IMR-90 (cell line): ENCODE measurements at regions not wholly inside any gene's neighbourhood (a gene's known extent, or its start where the extent isn't known, plus 50 kb on each side); places are given as distances from the start of the nearest gene placed in this dataset.

Source experiments
- ATAC-seq: fragments of 200-7000 bp; cut with Tn5 transposase; 2 replicates; pipeline ENCODE4 v1.9.1; 2020; ENCODE audit warnings: low read depth, mild to moderate bottlenecking, moderate library complexity
- BruUV-seq: library from RNA; stranded (reverse); fragments of 400-500 nt; replicated peaks from 2 replicates; lab custom pipeline; 2021; lab: Mats Ljungman, UMichigan
- CTCF ChIA-PET: fragments of 300-600 bp; formaldehyde crosslinking; extraction: SDS; loops from one replicate; lab custom pipeline; 2021; ENCODE audit warnings: antibody characterized with exemption; lab: Yijun Ruan, JAX
- POLR2A ChIA-PET: fragments of 300-600 bp; sonication (Branson Sonifier 250); formaldehyde crosslinking; loops from one replicate; lab custom pipeline; 2022; ENCODE audit warnings: antibody characterized with exemption; ENCODE audit not compliant: unreplicated experiment; lab: Charles Lee
- DNase-seq: peaks from one replicate; pipeline ENCODE4 v3.0.0; 2013
- H2AFZ ChIP-seq: replicated peaks from 2 replicates; pipeline ENCODE3; 2013; ENCODE audit warnings: low read length, mild to moderate bottlenecking; ENCODE audit not compliant: poor library complexity
- H2AK5ac ChIP-seq: 2 replicates; pipeline ENCODE4 v1.6.1; 2013; ENCODE audit warnings: low read depth, low read length, inconsistent platforms
- H2AK9ac ChIP-seq: replicated peaks from 2 replicates; pipeline ENCODE3; 2013; ENCODE audit warnings: mild to moderate bottlenecking, low read depth, low read length, moderate library complexity; ENCODE audit not compliant: poor library complexity
- H2BK120ac ChIP-seq: 2 replicates; pipeline ENCODE4 v1.6.1; 2013; ENCODE audit warnings: low read depth, low read length, inconsistent platforms
- H2BK15ac ChIP-seq: 3 replicates; pipeline ENCODE4 v1.6.1; 2013; ENCODE audit warnings: low read depth, low read length, inconsistent platforms
- H2BK20ac ChIP-seq: 2 replicates; pipeline ENCODE4 v1.6.1; 2013; ENCODE audit warnings: low read depth, mild to moderate bottlenecking, inconsistent platforms, low read length, moderate library complexity
- H2BK5ac ChIP-seq: 2 replicates; pipeline ENCODE4 v1.6.1; 2013; ENCODE audit warnings: mild to moderate bottlenecking, low read depth, low read length, inconsistent platforms; ENCODE audit not compliant: poor library complexity, severe bottlenecking
- H3K14ac ChIP-seq: replicated peaks from 2 replicates; pipeline ENCODE4 v1.6.1; 2013; ENCODE audit warnings: low read depth, low read length, inconsistent platforms
- H3K18ac ChIP-seq: 2 replicates; pipeline ENCODE4 v1.6.1; 2013; ENCODE audit warnings: low read depth, low read length, control low read depth
- H3K23ac ChIP-seq: 2 replicates; pipeline ENCODE4 v1.6.1; 2013; ENCODE audit warnings: low read depth, low read length, inconsistent platforms
- H3K27ac ChIP-seq: 2 replicates; pipeline ENCODE4 v1.5.1; 2013; ENCODE audit warnings: mild to moderate bottlenecking, control low read depth, low read length; ENCODE audit not compliant: insufficient read depth
- H3K27me3 ChIP-seq: 2 replicates; pipeline ENCODE4 v1.6.1; 2013; ENCODE audit warnings: low read length; ENCODE audit not compliant: control insufficient read depth, insufficient read depth
- H3K36me3 ChIP-seq: 2 replicates; pipeline ENCODE4 v1.6.1; 2013; ENCODE audit warnings: low read length, mixed read lengths; ENCODE audit not compliant: control insufficient read depth, insufficient read depth
- H3K4ac ChIP-seq: 2 replicates; pipeline ENCODE4 v1.6.1; 2013; ENCODE audit warnings: low read depth, low read length, inconsistent platforms
- H3K4me1 ChIP-seq: 2 replicates; pipeline ENCODE4 v1.6.1; 2013; ENCODE audit warnings: low read length, mixed read lengths; ENCODE audit not compliant: control insufficient read depth, insufficient read depth
- H3K4me2 ChIP-seq: 2 replicates; pipeline ENCODE4 v1.6.1; 2013; ENCODE audit warnings: low read depth, mild to moderate bottlenecking, control low read depth, low read length, moderate library complexity
- H3K4me3 ChIP-seq: 2 replicates; pipeline ENCODE4 v1.5.1; 2013; ENCODE audit warnings: low read depth, mild to moderate bottlenecking, control low read depth, low read length, moderate library complexity; ENCODE audit not compliant: insufficient read depth
- H3K56ac ChIP-seq: 2 replicates; pipeline ENCODE4 v1.6.1; 2013; ENCODE audit warnings: low read length, inconsistent platforms; ENCODE audit not compliant: insufficient read depth; ENCODE audit errors: extremely low read depth
- H3K79me1 ChIP-seq, 2 experiments: 2 replicates each; pipeline ENCODE4 v1.6.1; 2013; ENCODE audit warnings: low read length in 2 of 2, inconsistent platforms in 1 of 2, low read depth in 1 of 2
- H3K9ac ChIP-seq: 2 replicates; pipeline ENCODE4 v1.6.1; 2013; ENCODE audit warnings: low read depth, low read length, control low read depth
- H3K9me1 ChIP-seq: 2 replicates; pipeline ENCODE4 v1.6.1; 2013; ENCODE audit warnings: low read length, inconsistent platforms; ENCODE audit not compliant: insufficient read depth
- H3K9me3 ChIP-seq: 2 replicates; pipeline ENCODE4 v1.6.1; 2013; ENCODE audit warnings: low read length; ENCODE audit not compliant: control insufficient read depth, insufficient read depth
- H4K20me1 ChIP-seq: 2 replicates; pipeline ENCODE4 v1.6.1; 2013; ENCODE audit warnings: low read length, inconsistent platforms; ENCODE audit not compliant: insufficient read depth
- H4K5ac ChIP-seq: 2 replicates; pipeline ENCODE4 v1.6.1; 2013; ENCODE audit warnings: mild to moderate bottlenecking, low read depth, low read length, control low read depth
- H4K8ac ChIP-seq, 2 experiments: 2 replicates each; pipeline ENCODE4 v1.6.1; 2013; ENCODE audit warnings: low read depth in 2 of 2, low read length in 2 of 2, control low read depth in 1 of 2, inconsistent platforms in 1 of 2
- H4K91ac ChIP-seq: 2 replicates; pipeline ENCODE4 v1.6.1; 2013; ENCODE audit warnings: low read depth, low read length, inconsistent platforms; ENCODE audit not compliant: insufficient read depth
- WGBS, 2 experiments: methylation state at CpG; one replicate each; pipeline versions ENCODE4 v1.1.5 to v1.1.7; 2013; ENCODE audit warnings: missing lambda C conversion rate in 2 of 2; ENCODE audit not compliant: insufficient read length in 1 of 2; ENCODE audit errors: extremely low coverage in 2 of 2; 5-methylcytosine and 5-hydroxymethylcytosine counted together
- dilution Hi-C: fragments of 300-500 bp; cut with HindIII; formaldehyde crosslinking; loops from one replicate; pipeline ENCODE4 v1.14.3; 2018; ENCODE audit warnings: low sequenced_read_pairs; ENCODE audit not compliant: unreplicated experiment
- in situ Hi-C: fragments of 300-500 bp; cut with MboI; formaldehyde crosslinking; loops from 3 replicates; pipeline ENCODE4 v1.14.3; 2019; ENCODE audit warnings: low sequenced_read_pairs, inconsistent platforms, mixed read lengths
- intact Hi-C: fragments of 100-400 bp; cut with micrococcal nuclease; formaldehyde crosslinking; loops from 2 replicates; pipeline ENCODE4 v1.10.0; 2022
- TF ChIP-seq, protein P1 (sequence below): fragments of 150-350 bp; IDR thresholded peaks from 2 replicates; pipeline ENCODE4 v1.6.1; 2017; ENCODE audit warnings: mild to moderate bottlenecking, antibody characterized with exemption, low read length, low read depth
- TF ChIP-seq, protein P2 (sequence below): fragments of 150-350 bp; IDR thresholded peaks from 2 replicates; pipeline ENCODE4 v1.6.1; 2016; ENCODE audit warnings: low read depth, mild to moderate bottlenecking, low read length, moderate library complexity, borderline replicate concordance

DNA sequence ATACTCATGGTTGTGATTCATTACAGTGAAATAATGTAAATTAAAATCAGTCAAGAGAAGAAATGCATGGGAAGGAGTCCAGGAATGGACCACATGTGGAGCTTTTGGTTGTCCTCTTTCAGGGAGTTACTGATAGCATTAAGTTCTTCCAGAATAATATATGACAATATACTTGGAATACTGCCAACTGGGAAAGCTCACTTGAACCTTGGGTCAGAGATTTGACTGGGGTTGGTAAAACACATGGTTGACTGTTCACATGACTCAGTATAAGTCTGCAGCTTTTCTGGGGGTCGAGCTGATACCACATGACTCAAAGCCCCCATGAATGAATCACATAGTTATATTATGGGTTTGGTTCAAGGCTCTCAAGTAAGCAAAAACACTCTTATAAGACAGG, 1109.0 kb upstream of the CHAC2 start:
- H3K36me3 ChIP-seq: no peaks in the 10 kb centered on the region
- H2BK120ac ChIP-seq: no peak overlapping the region
- no CpG with 5 or more reads among the region's 1 CpG for WGBS, 2 experiments
- H3K9me3 ChIP-seq: no peaks in the 10 kb centered on the region
- BruUV-seq: no TSS peak
- dilution Hi-C loops: no loop called here
- H3K4me3 ChIP-seq: no peak overlapping the region
- H2BK5ac ChIP-seq: no peak overlapping the region
- DNase-seq (peak; percentile 91), ATAC-seq (peak; percentile 46)
- no peaks in the 10 kb centered on the region for H3K27me3 ChIP-seq
- no peak overlapping the region for H3K27ac ChIP-seq
- in situ Hi-C loops: no loop called here
- ChIA-PET CTCF (no interaction called here), POLR2A (no interaction called here)
- no peak overlapping the region for H2AK5ac ChIP-seq
- no peak overlapping the region for H3K18ac ChIP-seq
- H3K4me1 ChIP-seq: no peaks in the 10 kb centered on the region
- H2BK15ac ChIP-seq: no peak overlapping the region
- no peak overlapping the region for H4K8ac ChIP-seq
- H3K23ac ChIP-seq: no peak overlapping the region
- no peak overlapping the region for H3K4me2 ChIP-seq
- intact Hi-C loops: no loop called here
- H3K4ac ChIP-seq: no peak overlapping the region
- H3K79me1 ChIP-seq: no peaks in the 10 kb centered on the region
- no peak overlapping the region for H4K5ac ChIP-seq
- no peaks in the 10 kb centered on the region for H3K9me1 ChIP-seq
- H4K91ac ChIP-seq: no peak overlapping the region
- H4K20me1 ChIP-seq: no peaks in the 10 kb centered on the region
- TF ChIP-seq, protein P1, sequence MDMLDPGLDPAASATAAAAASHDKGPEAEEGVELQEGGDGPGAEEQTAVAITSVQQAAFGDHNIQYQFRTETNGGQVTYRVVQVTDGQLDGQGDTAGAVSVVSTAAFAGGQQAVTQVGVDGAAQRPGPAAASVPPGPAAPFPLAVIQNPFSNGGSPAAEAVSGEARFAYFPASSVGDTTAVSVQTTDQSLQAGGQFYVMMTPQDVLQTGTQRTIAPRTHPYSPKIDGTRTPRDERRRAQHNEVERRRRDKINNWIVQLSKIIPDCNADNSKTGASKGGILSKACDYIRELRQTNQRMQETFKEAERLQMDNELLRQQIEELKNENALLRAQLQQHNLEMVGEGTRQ: peak; percentile 44; the same call in 1 of the 2 replicates
- TF ChIP-seq, protein P2, sequence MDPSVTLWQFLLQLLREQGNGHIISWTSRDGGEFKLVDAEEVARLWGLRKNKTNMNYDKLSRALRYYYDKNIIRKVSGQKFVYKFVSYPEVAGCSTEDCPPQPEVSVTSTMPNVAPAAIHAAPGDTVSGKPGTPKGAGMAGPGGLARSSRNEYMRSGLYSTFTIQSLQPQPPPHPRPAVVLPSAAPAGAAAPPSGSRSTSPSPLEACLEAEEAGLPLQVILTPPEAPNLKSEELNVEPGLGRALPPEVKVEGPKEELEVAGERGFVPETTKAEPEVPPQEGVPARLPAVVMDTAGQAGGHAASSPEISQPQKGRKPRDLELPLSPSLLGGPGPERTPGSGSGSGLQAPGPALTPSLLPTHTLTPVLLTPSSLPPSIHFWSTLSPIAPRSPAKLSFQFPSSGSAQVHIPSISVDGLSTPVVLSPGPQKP: no peak
- H3K14ac ChIP-seq: no peak overlapping the region
- no peak overlapping the region for H2BK20ac ChIP-seq
- H3K9ac ChIP-seq: no peak overlapping the region
- no peak overlapping the region for H2AK9ac ChIP-seq
- H3K56ac ChIP-seq: no peak overlapping the region
- H2AFZ ChIP-seq: no peak overlapping the region
